ENCODE measurements at regions not wholly inside any gene's neighbourhood (a gene's known extent, or its start where the extent isn't known, plus 50 kb on each side); places are given as distances from the start of the nearest gene placed in this dataset.

- TF ChIP-seq CTCF (optimal IDR thresholded peaks at IDR 0.05 in 1 of 3, IDR thresholded peaks at IDR 0.05 in 1 of 3, conservative IDR thresholded peaks at IDR 0.05 in 1 of 3; ENCODE audit: extremely low read depth in 1 of 3, insufficient read depth in 2 of 3, low read length in 3 of 3) (no peak), EZH2 (IDR thresholded peaks at IDR 0.05; ENCODE audit: low read length) (no peak)
Observed at GRCh38 chr2:81672516-81672915, 1368.0 kb upstream of the LRRTM1 start.
